Activated CD8-positive, alpha-beta memory T cell treated with anti-CD3 and anti-CD28 coated beads, Interleukin-2, amount 50 U/mL, for 24 hours (primary cell): ENCODE measurements at regions not wholly inside any gene's neighbourhood (a gene's known extent, or its start where the extent isn't known, plus 50 kb on each side); places are given as distances from the start of the nearest gene placed in this dataset.

Experiments
- DNase-seq: peaks from one replicate; pipeline ENCODE4 v3.0.0-alpha.2; 2020; ENCODE audit errors: extremely low read depth

- DNase-seq: no peak
These were observed 188.4 kb upstream of the TSHZ2 start for GRCh38 chr20:52783769-52784168.

- no peak for DNase-seq
These were observed 191.7 kb upstream of the TSHZ2 start for GRCh38 chr20:52780462-52780861.

GRCh38 chr20:52779125-52779524 is 193.0 kb upstream of the TSHZ2 start:
- no peak for DNase-seq

GRCh38 chr20:52777171-52777570 is 195.0 kb upstream of the TSHZ2 start:
- DNase-seq: no peak

- DNase-seq: no peak
These were observed 196.4 kb upstream of the TSHZ2 start for GRCh38 chr20:52775786-52776185.

GRCh38 chr20:52768694-52769093 is 203.5 kb upstream of the TSHZ2 start:
- no peak for DNase-seq

GRCh38 chr20:52766645-52767435 is 205.3 kb upstream of the TSHZ2 start:
- DNase-seq: no peak

GRCh38 chr20:52763321-52763853 is 208.8 kb upstream of the TSHZ2 start:
- DNase-seq: no peak

GRCh38 chr20:52761867-52762266 is 210.3 kb upstream of the TSHZ2 start:
- no peak for DNase-seq

GRCh38 chr20:52760791-52761190 is 211.4 kb upstream of the TSHZ2 start:
- DNase-seq: no peak

GRCh38 chr20:52757411-52757810 is 214.7 kb upstream of the TSHZ2 start:
- DNase-seq: no peak

GRCh38 chr20:52755744-52756143 is 216.4 kb upstream of the TSHZ2 start:
- DNase-seq: no peak

- DNase-seq: no peak
These were observed 217.8 kb upstream of the TSHZ2 start for GRCh38 chr20:52754366-52754765.

GRCh38 chr20:52752023-52752422 is 220.1 kb upstream of the TSHZ2 start:
- DNase-seq: no peak

- no peak for DNase-seq
These were observed 220.6 kb upstream of the TSHZ2 start for GRCh38 chr20:52751571-52751970.

GRCh38 chr20:52749938-52750337 is 222.2 kb upstream of the TSHZ2 start:
- DNase-seq: no peak

- no peak for DNase-seq
These were observed 223.2 kb upstream of the TSHZ2 start for GRCh38 chr20:52748990-52749389.

GRCh38 chr20:52748285-52748932 is 223.7 kb upstream of the TSHZ2 start:
- no peak for DNase-seq

GRCh38 chr20:52747845-52748284 is 224.3 kb upstream of the TSHZ2 start:
- no peak for DNase-seq

GRCh38 chr20:52746770-52747169 is 225.4 kb upstream of the TSHZ2 start:
- DNase-seq: no peak

- DNase-seq: no peak
These were observed 226.0 kb upstream of the TSHZ2 start for GRCh38 chr20:52746190-52746589.

GRCh38 chr20:52744441-52744840 is 227.7 kb upstream of the TSHZ2 start:
- no peak for DNase-seq

GRCh38 chr20:52738081-52738480 is 234.1 kb upstream of the TSHZ2 start:
- DNase-seq: no peak
